Prostate gland (tissue), 2 donors: ENCODE measurements at regions not wholly inside any gene's neighbourhood (a gene's known extent, or its start where the extent isn't known, plus 50 kb on each side); places are given as distances from the start of the nearest gene placed in this dataset.
"Not testable (repeated sequence)": the region's sequence is repeated elsewhere in the genome, so short reads cannot be mapped to it uniquely, and the experiment has no call there.

ENCODE experiments used
- DNase-seq: peaks from one replicate; pipeline ENCODE4 v3.0.0-alpha.2; 2019; ENCODE audit warnings: low spot score
- H3K27ac ChIP-seq, 2 donors: fragments of 200-600 bp; sonication (generic); 2 replicates each; pipeline ENCODE4 v1.5.1; 2017 to 2019
- H3K27me3 ChIP-seq: fragments of 200-600 bp; sonication (generic); replicated peaks from 2 replicates; pipeline ENCODE4 v1.5.1; 2019; ENCODE audit not compliant: insufficient read depth
- H3K36me3 ChIP-seq, 2 donors: fragments of 200-600 bp; sonication (generic); 1 replicate in 1 of 2; 2 replicates in 1 of 2; pipeline versions ENCODE4 v1.5.1 to v1.8.1; 2017 to 2019
- H3K4me1 ChIP-seq: fragments of 200-600 bp; sonication (generic); replicated peaks from 2 replicates; pipeline ENCODE4 v1.5.1; 2019
- H3K4me3 ChIP-seq, 2 donors: fragments of 200-600 bp; sonication (generic); 2 replicates each; pipeline ENCODE4 v1.5.1; 2017 to 2019
- H3K9me3 ChIP-seq: fragments of 200-600 bp; sonication (generic); 2 replicates; pipeline ENCODE4 v1.5.1; 2017
- POLR2A ChIP-seq: fragments of 450-650 bp; IDR thresholded peaks from one replicate; pipeline ENCODE4 v1.6.1; 2016; ENCODE audit warnings: antibody characterized with exemption, mild to moderate bottlenecking
- POLR2AphosphoS5 ChIP-seq: sonication (generic); formaldehyde crosslinking; IDR thresholded peaks from one replicate; pipeline ENCODE4 v1.6.1; 2017; ENCODE audit warnings: antibody characterized with exemption
- WGBS: methylation state at CpG from one replicate; pipeline ENCODE4 v1.1.5; 2018; 5-methylcytosine and 5-hydroxymethylcytosine counted together
- intact Hi-C: fragments of 100-400 bp; cut with DNase I; formaldehyde crosslinking; loops from one replicate; pipeline ENCODE4 v1.14.2; 2022
- TF ChIP-seq, protein P1 (sequence below), 4 experiments: fragments of 200-600 bp in 2 of 4; fragments of 450-650 bp in 2 of 4; sonication (generic) in 2 of 4; IDR thresholded peaks; 1 replicate in 3 of 4; 2 replicates in 1 of 4; pipeline ENCODE4 v1.5.1; 2016 to 2019; ENCODE audit warnings: antibody characterized with exemption in 4 of 4, mild to moderate bottlenecking in 2 of 4, moderate library complexity in 2 of 4

DNA sequence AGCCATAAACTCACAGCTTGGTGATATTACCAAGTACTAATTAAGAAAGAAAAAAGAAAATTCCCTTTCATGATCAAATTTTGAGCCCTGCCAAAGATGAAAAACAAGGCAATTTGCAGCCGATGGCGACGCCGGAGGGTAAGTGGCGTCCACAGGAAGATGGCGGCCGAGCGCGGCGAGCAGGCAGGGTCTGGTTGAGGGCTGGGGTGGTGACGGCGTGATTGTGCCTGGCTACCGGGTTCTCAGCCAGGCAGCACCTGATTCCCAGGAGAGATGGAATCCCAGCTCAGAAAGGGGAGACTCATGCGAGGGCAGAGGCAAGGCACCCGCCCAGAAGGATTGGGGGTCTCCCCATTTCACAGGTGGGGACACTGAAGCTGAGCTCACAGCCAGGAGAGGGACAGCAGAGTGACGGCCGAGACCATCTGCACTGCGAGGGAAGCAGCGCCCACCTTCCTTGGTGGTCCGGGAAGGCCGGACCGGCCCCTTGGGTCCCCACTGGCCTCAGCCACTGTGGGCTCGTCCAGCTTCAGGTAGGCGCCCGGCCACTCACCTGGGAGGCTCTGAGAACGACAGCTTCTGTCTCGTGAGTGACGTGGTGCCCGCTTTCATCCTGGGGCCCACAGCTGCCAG, 145.8 kb downstream of the IGLL1 start:
- 93% methylated on average over 29 of the region's 29 CpGs for WGBS
- H3K9me3 ChIP-seq, DNase-seq, H3K27me3 ChIP-seq, H3K36me3 ChIP-seq, H3K4me1 ChIP-seq: not testable (repeated sequence)
- Histone ChIP-seq H3K4me3 (peak overlapping the region in 1 of 2 donors; percentile 25), H3K27ac (peak overlapping the region; percentile 58 to 79)
- intact Hi-C loops = loop anchor here (10.0 kb wide), 1 partner anchor 400 kb away; the partner anchor contains the start of gene DERL3

- H3K9me3 ChIP-seq, H3K4me1 ChIP-seq, H3K27me3 ChIP-seq, H3K36me3 ChIP-seq: not testable (repeated sequence)
- WGBS = 12% methylated on average over 34 of the region's 35 CpGs
- peak; percentile 63 for DNase-seq
- TF ChIP-seq, protein P1, sequence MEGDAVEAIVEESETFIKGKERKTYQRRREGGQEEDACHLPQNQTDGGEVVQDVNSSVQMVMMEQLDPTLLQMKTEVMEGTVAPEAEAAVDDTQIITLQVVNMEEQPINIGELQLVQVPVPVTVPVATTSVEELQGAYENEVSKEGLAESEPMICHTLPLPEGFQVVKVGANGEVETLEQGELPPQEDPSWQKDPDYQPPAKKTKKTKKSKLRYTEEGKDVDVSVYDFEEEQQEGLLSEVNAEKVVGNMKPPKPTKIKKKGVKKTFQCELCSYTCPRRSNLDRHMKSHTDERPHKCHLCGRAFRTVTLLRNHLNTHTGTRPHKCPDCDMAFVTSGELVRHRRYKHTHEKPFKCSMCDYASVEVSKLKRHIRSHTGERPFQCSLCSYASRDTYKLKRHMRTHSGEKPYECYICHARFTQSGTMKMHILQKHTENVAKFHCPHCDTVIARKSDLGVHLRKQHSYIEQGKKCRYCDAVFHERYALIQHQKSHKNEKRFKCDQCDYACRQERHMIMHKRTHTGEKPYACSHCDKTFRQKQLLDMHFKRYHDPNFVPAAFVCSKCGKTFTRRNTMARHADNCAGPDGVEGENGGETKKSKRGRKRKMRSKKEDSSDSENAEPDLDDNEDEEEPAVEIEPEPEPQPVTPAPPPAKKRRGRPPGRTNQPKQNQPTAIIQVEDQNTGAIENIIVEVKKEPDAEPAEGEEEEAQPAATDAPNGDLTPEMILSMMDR (IDR thresholded peaks at IDR 0.05) = peak; percentile 28 to 87 (median 66)
- peak; percentile 76 for TF ChIP-seq POLR2AphosphoS5
- Histone ChIP-seq H3K27ac (peak overlapping the region; percentile 58 to 79), H3K4me3 (peak overlapping the region; percentile 25 to 35)
- intact Hi-C loops = loop anchor here (10.0 kb wide), 1 partner anchor 401 kb away; the partner anchor contains the start of gene DERL3
Observed at GRCh38 chr22:23433127-23434005, 146.7 kb downstream of the IGLL1 start.

DNA sequence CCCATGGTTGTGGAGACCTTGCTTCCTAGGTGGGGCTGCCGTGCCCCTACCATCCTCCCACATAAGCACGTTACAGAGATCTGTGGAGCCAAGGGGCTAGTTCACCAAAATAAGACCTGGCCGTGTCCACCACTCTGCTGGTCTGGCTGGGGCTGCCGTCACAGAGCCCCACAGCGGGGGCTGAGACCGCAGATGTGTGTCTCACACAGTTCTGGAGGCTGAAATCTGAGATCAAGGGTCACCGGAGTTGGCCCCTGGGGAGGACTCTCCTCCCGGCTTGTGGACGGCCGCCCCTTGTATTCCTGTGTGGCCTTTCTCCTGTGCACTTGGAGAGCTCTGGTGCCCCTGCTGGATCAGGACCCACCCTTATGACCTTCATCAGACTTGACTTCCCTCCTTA, 147.4 kb downstream of the IGLL1 start:
- H3K27ac ChIP-seq = peak overlapping the region in 1 of 2 donors; percentile 16
- not testable (repeated sequence) for H3K27me3 ChIP-seq, H3K4me3 ChIP-seq, H3K9me3 ChIP-seq, DNase-seq, H3K36me3 ChIP-seq, H3K4me1 ChIP-seq
- 92% methylated on average over 10 of the region's 10 CpGs for WGBS
- intact Hi-C loops = loop anchor here (10.0 kb wide), 1 partner anchor 402 kb away; the partner anchor contains the start of gene DERL3

- Histone ChIP-seq H3K4me3 (no peak overlapping the region), H3K9me3 (no peaks in the 10 kb centered on the region), H3K36me3 (no peaks in the 10 kb centered on the region), H3K4me1 (no peaks in the 10 kb centered on the region), H3K27me3 (no peaks in the 10 kb centered on the region), H3K27ac (no peak overlapping the region)
- 81% methylated on average over 20 of the region's 20 CpGs for WGBS
- no peak for TF ChIP-seq POLR2AphosphoS5
- intact Hi-C loops = loop anchor here (10.0 kb wide), 1 partner anchor 403 kb away; the partner anchor contains the start of gene DERL3
- no peak for DNase-seq
Observed at GRCh38 chr22:23431337-23432072, 148.6 kb downstream of the IGLL1 start.

GRCh38 chr22:23424551-23425068, 155.5 kb downstream of the IGLL1 start:
- 92% methylated on average over 5 of the region's 5 CpGs for WGBS
- intact Hi-C loops, DNase-seq, H3K9me3 ChIP-seq, H3K27ac ChIP-seq, H3K36me3 ChIP-seq, H3K4me1 ChIP-seq, H3K4me3 ChIP-seq, H3K27me3 ChIP-seq: not testable (repeated sequence)

- no peaks in the 10 kb centered on the region for H3K4me1 ChIP-seq
- H3K27me3 ChIP-seq = no peaks in the 10 kb centered on the region
- WGBS = 50% methylated on average over 7 of the region's 7 CpGs
- no peaks in the 10 kb centered on the region for H3K9me3 ChIP-seq
- TF ChIP-seq, protein P1 (IDR thresholded peaks at IDR 0.05) = no peak
- TF ChIP-seq POLR2AphosphoS5 = no peak
- no peak for TF ChIP-seq POLR2A
- DNase-seq = no peak
- no peaks in the 10 kb centered on the region for H3K36me3 ChIP-seq
- intact Hi-C loops = no loop called here
- no peak overlapping the region for H3K4me3 ChIP-seq
- H3K27ac ChIP-seq = no peak overlapping the region
Observed at GRCh38 chr22:23424031-23424430, 156.1 kb downstream of the IGLL1 start.

GRCh38 chr22:23422281-23422680, 157.8 kb downstream of the IGLL1 start:
- H3K4me3 ChIP-seq, H3K9me3 ChIP-seq, H3K27ac ChIP-seq, intact Hi-C loops, DNase-seq, H3K27me3 ChIP-seq, H3K36me3 ChIP-seq, H3K4me1 ChIP-seq: not testable (repeated sequence)
- 92% methylated on average over 4 of the region's 4 CpGs for WGBS

DNA sequence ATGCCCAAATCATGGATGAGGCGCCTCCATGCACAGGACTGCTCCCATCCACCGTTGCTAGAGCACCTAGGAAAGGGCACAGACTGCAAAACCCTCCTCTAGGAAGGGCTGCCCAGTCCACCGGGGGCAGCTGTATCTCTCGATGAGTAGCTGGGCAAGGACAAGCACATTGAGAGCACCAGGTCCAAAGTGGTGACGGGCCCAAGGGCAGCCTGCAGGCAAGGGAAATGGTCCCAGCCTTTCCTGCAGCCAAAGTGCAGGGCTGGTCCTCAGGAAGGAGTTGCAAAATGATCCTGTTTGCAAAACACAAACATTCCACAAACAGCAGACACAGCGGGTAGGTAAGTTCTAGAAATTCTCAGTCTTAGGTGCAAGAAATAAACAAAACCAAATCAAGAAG, 158.8 kb downstream of the IGLL1 start:
- H3K36me3 ChIP-seq, DNase-seq, H3K9me3 ChIP-seq, intact Hi-C loops, H3K27me3 ChIP-seq, H3K4me3 ChIP-seq, H3K4me1 ChIP-seq, H3K27ac ChIP-seq: not testable (repeated sequence)
- 91% methylated on average over 6 of the region's 6 CpGs for WGBS
